HG03457 (cell line): ENCODE measurements at regions not wholly inside any gene's neighbourhood (a gene's known extent, or its start where the extent isn't known, plus 50 kb on each side); places are given as distances from the start of the nearest gene placed in this dataset.

ENCODE experiments used
- ATAC-seq: cut with Tn5 transposase; IDR thresholded peaks from one replicate; pipeline ENCODE4 v1.9.1; 2021; ENCODE audit warnings: moderate number of reproducible peaks; ENCODE audit not compliant: unreplicated experiment

DNA sequence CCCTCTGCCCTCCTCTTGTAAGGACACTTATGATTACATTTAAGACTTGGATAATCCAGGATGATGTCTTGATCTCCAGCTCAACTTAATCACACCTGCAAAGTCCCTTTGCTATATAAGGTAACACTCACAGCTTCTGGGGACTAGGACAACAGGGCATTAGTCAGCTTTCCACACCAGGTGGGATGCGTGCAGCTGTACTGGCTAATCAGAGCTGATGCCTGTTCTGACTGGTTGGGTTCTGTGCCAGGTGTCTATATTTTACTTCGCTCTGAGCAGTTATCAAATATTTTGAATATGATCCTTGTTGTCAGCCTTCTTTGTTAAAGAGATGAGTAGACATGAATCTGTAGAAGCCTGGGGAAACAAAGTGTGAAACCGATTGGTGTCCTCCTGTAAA is 115.5 kb upstream of the ATP8B1 start:
- no peak for ATAC-seq

DNA sequence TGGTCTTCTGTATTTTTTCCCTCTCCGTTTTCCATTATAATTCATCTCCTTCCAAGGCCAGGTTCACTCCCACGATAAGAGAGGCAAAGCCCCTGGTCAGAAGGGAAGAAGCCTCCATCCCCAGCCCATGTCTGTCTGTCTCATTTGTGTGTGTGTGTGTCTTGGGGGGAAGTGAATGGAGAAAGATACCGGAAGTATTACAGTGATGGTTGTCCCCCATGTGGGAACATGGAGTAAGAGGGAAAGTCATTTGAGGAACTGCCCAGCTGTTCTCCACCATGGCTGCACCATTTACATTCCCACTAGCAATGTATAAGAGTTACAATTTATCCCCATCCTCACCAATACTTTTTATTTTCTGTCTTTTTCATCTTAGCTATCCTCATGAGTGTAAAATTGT is 113.6 kb upstream of the ATP8B1 start:
- ATAC-seq = no peak

DNA sequence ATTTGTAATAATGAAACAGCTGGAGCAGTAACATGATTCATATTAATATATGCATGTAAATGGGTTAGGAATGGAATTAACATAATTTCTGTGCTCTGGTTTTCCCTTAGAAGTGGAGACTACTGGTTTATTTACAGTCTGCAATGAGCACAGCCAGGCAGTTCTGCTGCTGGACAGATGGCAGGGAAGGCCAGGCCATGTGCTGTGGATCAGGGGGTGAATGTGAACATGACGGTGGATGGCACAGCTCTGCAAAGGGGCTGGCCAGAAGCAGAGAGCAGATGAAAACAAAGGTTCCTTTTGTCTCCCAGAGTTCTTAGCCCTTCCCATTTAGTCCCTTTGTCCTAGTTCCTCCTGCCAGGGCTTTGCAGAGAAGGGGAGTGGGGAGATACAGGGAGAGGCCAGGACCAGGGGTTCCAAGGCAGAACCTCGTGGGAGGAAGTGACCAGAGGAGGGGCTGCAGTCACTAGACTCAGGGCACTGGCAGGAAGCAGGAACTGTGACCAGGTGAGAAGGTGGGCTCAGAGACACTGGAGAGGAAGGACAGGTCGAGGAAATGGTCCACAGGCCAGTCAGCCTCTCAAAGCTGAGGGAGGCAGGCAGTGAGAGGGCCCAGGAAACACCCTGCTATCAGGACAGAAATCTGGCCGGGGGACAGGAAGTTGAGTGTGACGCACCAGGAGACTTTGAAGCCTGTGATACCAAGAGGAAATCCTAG is 112.9 kb upstream of the ATP8B1 start:
- ATAC-seq = no peak

DNA sequence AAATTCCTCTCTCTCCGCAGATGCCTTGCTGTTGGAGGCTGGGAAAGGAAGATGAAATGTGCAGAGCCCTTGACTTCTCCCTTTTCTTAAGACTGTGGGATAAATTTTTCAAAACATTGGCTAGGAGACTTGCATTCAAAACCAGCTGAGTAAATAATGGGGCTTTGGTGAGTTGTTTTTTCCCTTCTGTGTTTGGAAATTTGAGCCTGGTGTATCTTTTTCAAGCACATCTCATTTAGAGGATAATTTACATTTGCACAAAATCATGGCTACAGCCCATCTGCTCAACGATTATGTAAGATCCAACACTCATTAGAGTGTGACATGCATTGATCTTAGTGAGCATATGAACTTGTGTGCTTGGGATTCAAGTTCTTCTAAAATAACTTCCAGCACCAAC is 112.1 kb upstream of the ATP8B1 start:
- ATAC-seq = no peak

DNA sequence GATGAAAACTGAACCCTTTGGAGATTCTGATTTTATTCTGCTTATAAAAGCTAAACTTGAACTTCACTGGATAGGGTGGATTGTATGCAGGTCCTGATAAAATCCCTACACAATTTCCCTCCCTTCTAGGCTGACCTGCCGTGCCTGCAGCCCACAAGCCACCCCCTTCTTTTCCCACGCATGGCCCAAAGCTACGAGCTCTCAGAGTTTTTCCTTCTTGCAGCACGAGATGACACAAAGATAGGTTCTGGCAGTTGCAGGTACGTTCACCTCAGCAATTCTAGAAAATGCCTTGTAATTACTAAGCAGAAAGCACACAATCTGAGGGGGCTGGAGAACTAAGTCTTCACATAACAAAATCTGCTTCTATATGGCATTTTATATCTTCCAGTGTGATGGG is 110.6 kb upstream of the ATP8B1 start:
- no peak for ATAC-seq

DNA sequence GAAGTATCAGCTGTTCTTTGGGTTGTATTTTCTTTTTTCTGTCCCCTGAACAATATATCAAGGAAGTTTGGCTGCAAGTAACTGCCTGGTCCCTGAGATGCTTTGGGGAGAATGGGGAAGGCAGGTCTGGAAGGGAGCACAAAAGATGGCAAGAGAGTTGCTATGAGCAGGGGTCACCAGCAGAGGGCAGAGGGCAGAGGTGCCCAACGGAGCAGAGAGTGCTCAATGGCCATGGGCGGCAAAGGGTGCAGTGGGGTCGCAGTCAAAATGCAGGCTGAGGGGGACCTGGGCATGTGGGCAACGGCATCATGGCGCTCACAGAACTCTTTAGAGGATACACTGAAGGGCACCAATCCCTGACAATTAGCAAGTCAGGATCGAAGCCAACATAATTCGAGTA is 107.7 kb upstream of the ATP8B1 start:
- no peak for ATAC-seq

DNA sequence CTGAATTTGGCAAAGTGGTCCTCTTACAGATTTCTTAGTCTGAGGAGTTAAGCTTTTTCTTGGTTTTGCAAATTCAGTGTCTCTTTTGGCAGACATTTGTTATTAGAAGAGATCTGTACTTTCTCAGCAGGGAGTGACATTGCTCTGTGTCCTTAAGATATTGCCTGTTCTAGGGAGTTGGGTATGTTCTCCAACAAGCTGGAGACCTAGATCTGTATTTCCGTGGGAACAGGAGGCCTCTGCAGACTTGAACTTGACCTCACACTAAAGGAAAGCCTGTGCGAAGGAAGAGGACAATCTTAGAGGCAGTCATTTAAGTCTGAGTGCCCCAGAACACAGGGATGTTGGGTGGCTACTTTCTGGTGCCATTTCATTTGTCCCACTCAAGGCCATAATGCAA is 107.0 kb upstream of the ATP8B1 start:
- ATAC-seq = no peak

DNA sequence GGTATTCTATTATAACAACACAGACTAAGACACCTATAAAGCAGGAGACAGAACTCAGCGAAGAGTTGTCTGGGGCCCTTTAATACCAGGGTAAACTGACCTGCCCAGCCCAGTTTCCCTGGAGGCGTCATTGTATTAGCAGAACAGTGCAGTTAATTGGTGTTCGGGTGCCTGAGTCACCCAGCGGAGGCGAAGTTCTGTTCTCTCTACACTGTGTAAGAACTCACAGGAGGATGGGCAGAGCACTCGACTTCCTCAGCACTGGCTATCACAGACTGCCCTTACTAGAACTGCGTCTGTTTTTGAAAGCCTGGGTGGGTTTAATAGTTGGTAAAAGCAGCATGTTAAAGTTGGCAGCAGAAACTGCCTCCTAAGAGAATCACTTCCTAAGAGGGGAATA is 106.5 kb upstream of the ATP8B1 start:
- no peak for ATAC-seq

DNA sequence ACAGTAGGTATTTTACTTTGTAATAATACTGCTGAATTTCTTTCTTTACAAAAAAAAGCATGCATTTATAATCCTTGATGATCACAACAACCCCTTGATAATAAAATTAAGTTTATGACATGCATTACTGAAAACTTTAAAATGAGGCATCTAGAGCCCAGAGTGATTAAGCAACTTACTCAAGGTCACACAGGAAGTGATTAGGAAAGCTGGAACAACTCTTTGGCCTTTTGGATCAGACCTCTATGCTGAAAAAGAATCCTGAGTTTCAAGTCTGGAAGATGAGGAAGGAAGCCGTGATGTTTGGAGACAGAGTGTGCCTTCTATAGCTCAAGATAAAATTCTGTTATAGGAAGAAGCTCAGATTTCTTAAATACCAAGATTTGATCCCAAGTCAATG is 105.0 kb upstream of the ATP8B1 start:
- ATAC-seq = no peak

DNA sequence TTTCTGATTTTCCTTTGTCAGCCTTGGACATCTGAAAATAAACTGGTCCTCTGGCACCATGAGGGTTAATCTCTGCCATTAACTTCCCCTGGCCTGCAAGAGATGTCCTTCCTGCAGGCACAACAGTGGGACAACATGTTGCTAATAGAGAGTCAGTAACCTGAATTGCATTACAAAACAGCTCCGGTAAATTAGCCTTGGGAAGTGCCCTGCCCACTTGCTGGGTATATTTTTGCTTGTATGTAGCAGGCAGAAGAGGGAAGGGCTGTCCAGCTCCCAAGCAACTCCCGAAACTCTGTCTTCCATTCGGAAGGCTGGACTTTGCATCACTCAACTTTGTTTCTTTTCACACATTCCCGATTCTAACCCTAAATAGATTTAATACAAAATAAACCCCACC is 104.4 kb upstream of the ATP8B1 start:
- no peak for ATAC-seq

DNA sequence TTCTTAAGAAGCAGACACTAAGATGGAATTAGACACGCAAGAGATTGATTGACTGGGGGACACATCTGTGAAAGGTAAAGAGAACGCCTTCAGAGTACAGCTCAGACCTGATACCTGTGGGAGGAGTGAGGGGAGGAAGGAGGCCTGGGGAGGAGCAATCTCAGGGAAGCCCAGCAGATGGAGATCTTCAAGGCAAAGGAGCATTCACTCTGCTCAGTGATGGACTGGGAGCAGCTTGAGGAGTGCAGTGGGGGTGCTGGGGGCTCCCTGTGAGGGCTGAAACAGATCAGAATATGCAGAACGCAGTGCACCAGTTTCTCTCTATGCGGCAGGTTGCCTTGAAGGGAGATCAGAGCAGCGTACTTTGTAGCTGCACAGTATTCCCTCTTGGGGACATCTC is 103.7 kb upstream of the ATP8B1 start:
- ATAC-seq = no peak

DNA sequence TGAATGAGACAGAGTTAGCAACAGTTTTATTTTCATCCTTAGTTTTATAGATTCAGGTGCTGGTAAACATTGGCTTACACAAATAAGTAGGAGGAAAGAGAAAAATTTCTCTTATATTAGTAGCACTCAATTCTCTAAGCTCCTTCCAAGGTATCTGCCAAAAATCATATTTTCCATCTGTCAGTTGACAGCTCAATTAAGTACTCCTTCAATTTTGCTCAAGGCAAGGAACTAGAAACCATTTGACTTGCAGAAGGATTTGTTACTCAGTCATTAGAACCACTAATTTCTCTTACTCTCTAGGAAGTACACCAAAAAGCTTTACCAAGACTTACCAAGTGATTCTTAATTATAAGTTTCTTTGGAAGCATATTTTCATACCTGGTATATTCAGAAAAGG is 101.4 kb upstream of the ATP8B1 start:
- no peak for ATAC-seq

DNA sequence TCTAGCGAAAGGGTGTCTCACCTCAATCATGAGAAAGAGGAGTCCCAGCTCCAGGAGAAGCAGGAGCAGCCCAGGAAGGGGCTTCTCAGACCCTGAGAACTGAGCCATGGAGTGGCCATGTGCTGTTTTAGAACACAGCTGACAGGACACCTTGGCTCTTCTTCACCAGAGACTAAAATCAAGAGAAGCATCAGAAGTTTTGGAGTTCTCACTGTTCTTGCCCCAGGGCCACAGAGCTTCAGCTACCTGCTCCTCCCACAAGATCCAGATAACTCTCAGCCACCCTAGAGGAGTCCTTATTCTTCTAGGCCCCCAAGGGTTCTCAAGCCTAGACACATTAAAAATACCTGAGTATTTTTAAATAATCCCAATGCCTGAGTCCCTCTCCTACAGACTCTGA is 99.6 kb upstream of the ATP8B1 start:
- ATAC-seq = no peak

DNA sequence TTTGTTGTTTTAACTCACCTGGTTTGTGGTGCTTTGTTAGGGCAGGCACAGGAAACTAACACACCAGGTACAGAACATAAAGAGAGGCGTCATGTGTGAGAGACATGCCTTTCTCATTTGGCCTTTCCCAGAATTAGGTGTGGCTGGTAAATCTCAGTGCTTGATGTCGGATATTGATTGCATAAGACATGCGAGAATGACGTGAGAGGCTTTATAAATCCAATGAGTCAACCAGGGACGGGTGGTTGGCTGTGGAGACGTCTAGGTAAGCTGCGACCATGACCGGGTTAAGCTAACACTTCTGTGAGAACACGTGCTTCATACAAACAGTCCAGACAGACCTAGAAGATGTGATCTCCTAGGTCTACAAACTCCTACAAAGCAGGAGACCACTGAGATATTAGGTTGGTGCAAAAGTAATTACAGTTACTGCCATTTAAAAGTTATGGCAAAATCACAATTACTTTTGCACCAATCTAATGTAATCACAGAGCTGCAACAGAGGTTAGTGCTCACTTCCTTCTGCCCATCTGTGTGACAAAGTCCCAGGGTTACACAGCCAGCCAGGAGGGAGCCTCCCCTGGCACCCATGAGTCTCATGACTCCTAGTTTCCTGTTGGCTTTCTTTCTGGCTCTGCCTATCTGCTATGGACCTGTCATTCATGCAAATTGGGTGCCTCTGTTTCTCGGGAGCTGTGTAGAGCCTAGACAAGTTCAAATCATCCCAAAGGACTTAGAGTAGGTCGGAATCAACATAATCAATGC is 98.9 kb upstream of the ATP8B1 start:
- ATAC-seq = no peak

DNA sequence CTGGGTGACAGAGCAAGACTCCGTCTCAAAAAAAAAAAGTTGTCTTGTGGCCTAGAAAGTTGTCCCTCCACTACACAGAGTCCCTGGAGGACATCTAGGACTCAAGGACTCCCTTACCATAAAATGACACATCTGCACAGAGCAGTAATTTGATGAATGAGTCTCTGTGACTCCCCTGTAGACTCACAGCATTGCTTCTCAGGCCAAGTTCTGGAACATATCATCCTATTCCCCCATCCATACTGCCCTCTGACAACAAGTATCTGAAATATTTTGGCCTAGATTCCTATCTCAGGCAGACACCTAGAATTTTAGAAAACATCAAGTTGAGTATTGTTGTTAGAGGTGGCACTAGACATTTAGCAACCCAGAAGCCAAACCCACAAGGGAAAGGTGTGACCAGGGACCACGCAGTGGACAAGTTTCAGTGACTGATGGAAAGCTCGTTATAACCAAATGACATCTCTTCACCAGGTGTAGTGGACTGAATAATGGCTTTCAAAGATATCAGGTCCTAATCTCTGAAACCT is 97.9 kb upstream of the ATP8B1 start:
- ATAC-seq = no peak

DNA sequence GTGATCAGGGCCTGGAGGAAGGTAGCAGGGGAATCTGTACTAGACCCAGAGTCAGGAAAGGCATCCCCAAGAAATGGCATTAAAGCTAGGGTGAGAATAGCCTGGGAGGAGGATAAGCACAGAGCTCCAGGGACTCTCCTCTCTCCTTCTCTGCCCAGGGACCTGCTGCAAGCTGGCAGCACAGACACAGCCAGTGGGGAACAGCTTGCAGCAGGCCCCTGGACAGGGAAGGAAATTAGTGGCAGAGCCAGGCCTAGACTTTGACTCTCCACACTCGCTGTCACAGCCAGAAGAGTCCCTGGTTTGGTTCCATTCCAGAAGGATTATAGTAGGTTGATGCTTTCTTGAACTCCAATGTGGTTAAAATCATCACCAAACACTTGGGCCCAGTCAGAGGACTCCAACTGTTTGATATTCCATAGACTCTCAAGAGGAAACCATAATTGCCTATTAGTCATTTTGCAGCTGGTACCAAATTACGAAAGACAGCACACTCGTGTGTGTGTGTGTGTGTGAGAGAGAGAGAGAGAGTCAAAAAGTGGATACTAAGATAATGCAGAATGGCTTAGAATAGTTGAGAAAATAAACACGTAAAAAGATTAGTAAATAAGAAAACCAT is 95.5 kb upstream of the ATP8B1 start:
- no peak for ATAC-seq

DNA sequence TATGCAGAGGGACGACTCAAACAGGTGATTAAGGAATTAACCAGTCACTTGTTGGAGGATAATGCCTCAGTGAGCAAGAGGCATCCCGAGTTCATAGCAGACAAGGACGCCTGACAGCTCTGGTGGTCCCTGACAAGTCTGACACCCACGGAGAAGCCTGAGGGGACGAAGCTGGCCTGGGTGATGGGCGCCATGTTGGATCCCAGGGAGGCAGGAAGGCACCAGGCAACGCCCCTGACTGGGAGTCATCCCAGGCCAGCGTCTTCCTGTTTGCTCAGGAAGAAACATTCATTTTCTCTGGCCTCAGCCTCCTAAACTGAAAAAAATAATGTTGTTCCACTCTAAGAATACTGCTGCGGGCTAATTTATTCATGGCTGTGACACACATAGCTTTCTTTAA is 92.1 kb upstream of the ATP8B1 start:
- ATAC-seq = no peak

DNA sequence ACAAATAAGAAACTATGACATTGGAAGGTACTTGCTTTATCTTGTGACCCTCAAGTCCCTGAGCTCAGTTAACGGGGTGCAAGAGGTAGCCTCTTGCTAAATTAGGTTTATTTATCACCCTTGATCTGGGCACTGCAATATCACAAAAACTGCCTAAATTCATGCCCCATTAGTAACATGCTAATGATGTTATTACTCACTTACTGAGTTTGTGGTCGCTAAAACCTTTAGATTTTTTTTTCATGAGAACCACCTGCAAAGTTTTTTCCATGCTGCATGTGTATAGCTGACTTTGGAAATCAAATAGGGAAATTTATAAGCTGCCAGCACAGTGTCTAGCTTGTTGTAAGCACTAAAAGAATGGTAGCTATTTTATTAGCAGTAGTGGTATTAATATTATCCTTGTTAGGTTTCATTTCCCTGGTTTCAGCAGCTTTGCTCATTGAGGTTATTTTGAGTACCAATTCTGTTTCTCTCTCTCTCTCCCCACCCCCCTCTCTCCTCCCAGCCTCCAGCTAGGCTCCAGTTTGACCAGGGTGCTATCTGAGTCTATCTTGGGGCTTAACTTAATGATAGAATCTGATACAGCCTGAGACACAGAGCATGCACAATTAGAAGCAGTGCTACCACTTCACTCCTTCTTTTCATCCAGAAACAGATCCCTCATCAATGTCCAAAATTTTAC is 88.7 kb upstream of the ATP8B1 start:
- no peak for ATAC-seq

DNA sequence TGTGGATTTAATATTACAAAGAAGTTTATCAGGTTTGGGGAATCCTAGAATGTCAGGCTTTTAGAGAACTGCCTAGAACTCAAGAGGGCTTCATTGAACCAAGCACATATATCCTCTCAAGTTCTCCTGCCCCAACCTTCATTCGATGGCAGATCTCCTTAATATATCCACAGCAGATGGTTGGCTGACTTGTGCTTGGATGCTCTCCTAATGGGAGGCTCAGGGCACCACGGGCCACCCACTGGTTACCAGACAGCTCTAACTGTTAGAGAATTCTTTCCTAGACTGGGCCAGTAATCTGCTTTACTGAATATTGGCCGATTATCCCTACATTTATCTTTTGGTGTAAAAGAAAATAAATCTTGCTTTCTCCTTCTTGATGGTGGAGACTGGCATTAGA is 87.2 kb upstream of the ATP8B1 start:
- no peak for ATAC-seq

DNA sequence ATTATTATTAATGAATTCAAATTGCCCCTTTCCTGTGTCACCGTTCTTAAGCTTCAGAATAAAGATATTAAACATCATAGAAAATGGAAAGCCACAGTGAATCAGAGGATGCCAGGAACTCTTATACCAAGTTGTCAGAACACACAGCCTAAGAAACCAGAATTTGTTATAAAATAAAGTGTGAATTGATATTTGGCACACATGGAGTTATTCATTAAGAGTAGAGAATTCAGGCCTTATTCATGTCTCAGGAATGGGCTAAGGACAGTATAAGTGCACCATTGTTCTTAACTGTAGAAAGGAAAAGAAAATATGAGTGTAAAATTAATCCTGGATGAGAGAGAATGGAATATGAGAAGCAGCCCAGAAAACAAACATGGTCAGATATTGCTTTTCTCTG is 86.7 kb upstream of the ATP8B1 start:
- no peak for ATAC-seq

DNA sequence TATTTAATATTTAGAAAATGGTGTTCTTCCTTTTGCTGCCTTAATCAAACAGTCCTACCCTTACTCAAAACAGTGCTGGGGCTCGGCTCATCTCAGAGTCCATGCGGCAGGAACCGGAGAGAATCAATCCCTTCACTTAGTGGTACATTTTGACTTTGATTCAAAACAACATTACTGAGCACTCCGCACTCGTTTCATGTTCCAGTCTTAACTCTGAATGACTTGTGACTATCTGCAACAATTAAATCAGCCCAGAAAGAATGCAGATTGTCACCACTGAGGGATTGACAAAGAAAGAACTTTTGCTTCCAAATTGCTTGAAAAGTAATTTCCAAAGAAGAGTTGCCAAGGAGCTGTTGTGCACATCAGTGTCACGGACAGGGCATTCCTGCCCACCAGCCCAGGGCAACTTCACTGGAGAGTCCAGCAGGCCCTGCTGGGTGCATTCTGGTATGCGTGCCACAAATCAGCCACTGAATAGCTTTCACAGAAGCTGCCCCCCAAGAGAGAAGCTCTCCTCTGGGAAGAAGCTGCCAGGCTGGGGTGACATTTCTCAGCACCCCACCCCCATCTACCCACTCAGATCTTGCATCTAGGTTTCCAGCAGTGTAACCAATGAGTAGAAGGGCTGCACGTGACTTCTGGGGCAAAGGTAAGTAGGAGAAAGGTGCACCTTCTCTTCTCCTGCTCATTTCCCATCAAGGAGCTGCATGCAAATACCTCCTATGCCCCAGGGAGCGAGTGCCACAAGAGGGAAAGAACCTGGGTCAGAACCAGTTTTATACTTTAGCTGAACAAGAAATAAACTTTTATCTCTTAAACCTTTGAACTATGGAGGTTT is 84.6 kb upstream of the ATP8B1 start:
- ATAC-seq = no peak
